GM23338 (cell line): ENCODE measurements at regions not wholly inside any gene's neighbourhood (a gene's known extent, or its start where the extent isn't known, plus 50 kb on each side); places are given as distances from the start of the nearest gene placed in this dataset.

Experiments used
- ATAC-seq: fragments of 200-7000 bp; cut with Tn5 transposase; 3 replicates; pipeline ENCODE4 v1.9.1; 2020
- DNase-seq: peaks from one replicate; pipeline ENCODE4 v3.0.0-alpha.2; 2015; ENCODE audit warnings: low spot score
- H2AFZ ChIP-seq: fragments of 200-600 bp; sonication (generic); 2 replicates; pipeline ENCODE4 v1.8.0; 2016; ENCODE audit warnings: antibody characterized with exemption, mild to moderate bottlenecking, moderate library complexity
- H3F3A ChIP-seq: fragments of 200-600 bp; sonication (generic); replicated peaks from 2 replicates; pipeline ENCODE4 v1.8.0; 2017; ENCODE audit warnings: antibody characterized with exemption, mixed run types, low read depth
- H3K27ac ChIP-seq: fragments of 200-600 bp; sonication (generic); 2 replicates; pipeline ENCODE4 v1.6.1; 2016; ENCODE audit warnings: low read depth
- H3K27me3 ChIP-seq: fragments of 200-600 bp; sonication (generic); 2 replicates; pipeline ENCODE4 v1.8.0; 2016; ENCODE audit warnings: mild to moderate bottlenecking, mixed run types, moderate library complexity; ENCODE audit not compliant: insufficient read depth
- H3K36me3 ChIP-seq: fragments of 200-600 bp; sonication (generic); 2 replicates; pipeline ENCODE4 v1.8.0; 2016; ENCODE audit warnings: mild to moderate bottlenecking; ENCODE audit not compliant: insufficient read depth
- H3K4me1 ChIP-seq: fragments of 200-600 bp; sonication (generic); 2 replicates; pipeline ENCODE4 v1.8.0; 2016; ENCODE audit warnings: mild to moderate bottlenecking, moderate library complexity; ENCODE audit not compliant: insufficient read depth
- H3K4me2 ChIP-seq: fragments of 200-600 bp; sonication (generic); 2 replicates; pipeline ENCODE4 v1.7.1; 2017; ENCODE audit warnings: mixed run types
- H3K4me3 ChIP-seq: fragments of 200-600 bp; sonication (generic); 2 replicates; pipeline ENCODE4 v1.6.1; 2016; ENCODE audit warnings: mixed run types
- H3K79me2 ChIP-seq: fragments of 200-600 bp; sonication (generic); replicated peaks from 2 replicates; pipeline ENCODE4 v1.8.0; 2017; ENCODE audit warnings: mild to moderate bottlenecking; ENCODE audit not compliant: insufficient read depth
- H3K9me2 ChIP-seq: fragments of 200-600 bp; sonication (generic); 2 replicates; pipeline ENCODE4 v1.8.0; 2017; ENCODE audit not compliant: insufficient read depth
- H4K20me1 ChIP-seq: fragments of 200-600 bp; sonication (generic); replicated peaks from 2 replicates; pipeline ENCODE4 v1.8.0; 2017; ENCODE audit warnings: mild to moderate bottlenecking; ENCODE audit not compliant: insufficient read depth
- H3K27ac Mint-ChIP-seq: 2 replicates; pipeline ENCODE4 v1.8.0; 2020; ENCODE audit warnings: inconsistent platforms, mild to moderate bottlenecking, moderate library complexity, mixed read lengths
- H3K27me3 Mint-ChIP-seq: 3 replicates; pipeline ENCODE4 v1.8.0; 2022; ENCODE audit warnings: low read depth, mild to moderate bottlenecking, moderate library complexity, mixed read lengths, inconsistent platforms; ENCODE audit not compliant: insufficient read depth, poor library complexity
- H3K36me3 Mint-ChIP-seq: 3 replicates; pipeline ENCODE4 v1.8.0; 2021; ENCODE audit warnings: low read depth, mild to moderate bottlenecking, inconsistent platforms, moderate library complexity, mixed read lengths
- H3K4me1 Mint-ChIP-seq: 3 replicates; pipeline ENCODE4 v1.8.0; 2020; ENCODE audit warnings: mild to moderate bottlenecking, inconsistent platforms, mixed read lengths
- H3K4me3 Mint-ChIP-seq: 3 replicates; pipeline ENCODE4 v1.8.0; 2021; ENCODE audit warnings: moderate library complexity, mild to moderate bottlenecking, inconsistent platforms, mixed read lengths
- H3K9me3 Mint-ChIP-seq: 3 replicates; pipeline ENCODE4 v1.8.0; 2020; ENCODE audit warnings: moderate library complexity, mild to moderate bottlenecking, inconsistent platforms, mixed read lengths
- CTCF ChIP-seq, 2 experiments: fragments of 200-600 bp in 1 of 2; sonication (generic) in 1 of 2; conservative IDR thresholded peaks; 2 replicates each; pipeline versions ENCODE4 v1.5.1 to v1.6.1; 2016 to 2017; ENCODE audit warnings: antibody characterized with exemption in 2 of 2, low read depth in 2 of 2, mild to moderate bottlenecking in 2 of 2, moderate library complexity in 1 of 2
- ETS1 ChIP-seq: IDR thresholded peaks from 2 replicates; pipeline ENCODE4 v1.6.1; 2016; ENCODE audit warnings: antibody characterized with exemption
- EZH2 ChIP-seq: fragments of 200-600 bp; sonication (generic); IDR thresholded peaks from one replicate; pipeline ENCODE4 v1.8.0; 2017; ENCODE audit warnings: antibody characterized with exemption, mild to moderate bottlenecking, low read depth; ENCODE audit not compliant: unreplicated experiment
- EZH2phosphoT487 ChIP-seq: fragments of 200-600 bp; sonication (generic); IDR thresholded peaks from one replicate; pipeline ENCODE4 v1.8.1; 2018; ENCODE audit warnings: antibody characterized with exemption; ENCODE audit not compliant: unreplicated experiment
- JUNB ChIP-seq: IDR thresholded peaks from one replicate; pipeline ENCODE4 v1.6.1; 2016; ENCODE audit warnings: antibody characterized with exemption; ENCODE audit not compliant: unreplicated experiment
- NANOG ChIP-seq: IDR thresholded peaks from 2 replicates; pipeline ENCODE4 v1.6.1; 2016; ENCODE audit warnings: antibody characterized with exemption, borderline replicate concordance
- POLR2AphosphoS5 ChIP-seq: IDR thresholded peaks from 2 replicates; pipeline ENCODE4 v1.6.1; 2016; ENCODE audit warnings: antibody characterized with exemption, low read depth
- REST ChIP-seq: IDR thresholded peaks from one replicate; pipeline ENCODE4 v1.6.1; 2018; ENCODE audit warnings: antibody characterized with exemption; ENCODE audit not compliant: unreplicated experiment
- STAT1 ChIP-seq: IDR thresholded peaks from one replicate; pipeline ENCODE4 v1.6.1; 2016; ENCODE audit warnings: antibody characterized with exemption; ENCODE audit not compliant: unreplicated experiment
- ZNF114 ChIP-seq: fragments of 250-450 bp; sonication (Bioruptor Pico); IDR thresholded peaks from 2 replicates; pipeline ENCODE4 v1.5.0; 2020; ENCODE audit warnings: mild to moderate bottlenecking, moderate library complexity
- ZNF331 ChIP-seq: fragments of 250-450 bp; sonication (Bioruptor Pico); IDR thresholded peaks from 2 replicates; pipeline ENCODE4 v1.5.0; 2020; ENCODE audit warnings: low read depth, mild to moderate bottlenecking, moderate library complexity

- Histone ChIP-seq H3K27ac (no peak overlapping the region), H3K4me1 (no peaks in the 10 kb centered on the region), H3K4me2 (no peak overlapping the region), H3K27me3 (no peaks in the 10 kb centered on the region), H3K9me2 (0 out of 2 replicates have a peak, but pooled peaks cover 3% of the 10 kb centered on the region), H3K4me3 (no peak overlapping the region), H2AFZ (no peak overlapping the region), H3K36me3 (no peaks in the 10 kb centered on the region), H4K20me1 (no peaks in the 10 kb centered on the region), H3K79me2 (no peaks in the 10 kb centered on the region), H3F3A (no peaks in the 10 kb centered on the region)
- ATAC-seq (no peak), DNase-seq (no peak)
- no peaks in the 10 kb centered on the region for H3K27me3 Mint-ChIP-seq
- H3K27ac Mint-ChIP-seq: no peak overlapping the region
- H3K36me3 Mint-ChIP-seq: no peaks in the 10 kb centered on the region
- no peaks in the 10 kb centered on the region for H3K9me3 Mint-ChIP-seq
- H3K4me3 Mint-ChIP-seq: no peak overlapping the region
- no peaks in the 10 kb centered on the region; the same call in 2 of the 3 replicates for H3K4me1 Mint-ChIP-seq
- TF ChIP-seq POLR2AphosphoS5 (no peak), ZNF331 (CRISPR knock-in tag) (no peak), STAT1 (no peak), CTCF (conservative IDR thresholded peaks at IDR 0.05; ENCODE audit: low read depth in 2 of 2) (no peak), REST (no peak), EZH2 (no peak), ETS1 (no peak)
Measured at GRCh38 chrX:42128587-42128986, 205.2 kb upstream of the CASK start.

- Histone ChIP-seq H4K20me1 (no peaks in the 10 kb centered on the region), H2AFZ (no peak overlapping the region), H3K27ac (no peak overlapping the region), H3K4me1 (no peaks in the 10 kb centered on the region), H3K9me2 (0 out of 2 replicates have a peak, but pooled peaks cover 3% of the 10 kb centered on the region), H3K4me2 (no peak overlapping the region), H3K27me3 (no peaks in the 10 kb centered on the region), H3K79me2 (no peaks in the 10 kb centered on the region), H3K4me3 (no peak overlapping the region), H3K36me3 (no peaks in the 10 kb centered on the region), H3F3A (no peaks in the 10 kb centered on the region)
- no peak for ATAC-seq
- no peak for DNase-seq
- Mint-ChIP-seq H3K4me3 (no peak overlapping the region), H3K27ac (no peak overlapping the region), H3K4me1 (no peaks in the 10 kb centered on the region; the same call in 2 of the 3 replicates), H3K27me3 (no peaks in the 10 kb centered on the region), H3K9me3 (no peaks in the 10 kb centered on the region), H3K36me3 (no peaks in the 10 kb centered on the region)
- TF ChIP-seq NANOG: no peak
- no peak for TF ChIP-seq EZH2phosphoT487
- no peak for TF ChIP-seq POLR2AphosphoS5
- no peak for TF ChIP-seq ETS1
- no peak for TF ChIP-seq ZNF114
- no peak for TF ChIP-seq EZH2
- TF ChIP-seq ZNF331 (CRISPR knock-in tag): no peak
- TF ChIP-seq STAT1: no peak
- no peak for TF ChIP-seq JUNB
Measured at GRCh38 chrX:42128020-42128419, 204.7 kb upstream of the CASK start.
